Keratinocyte (primary cell): ENCODE measurements at regions not wholly inside any gene's neighbourhood (a gene's known extent, or its start where the extent isn't known, plus 50 kb on each side); places are given as distances from the start of the nearest gene placed in this dataset.

ENCODE experiments used
- DNase-seq: peaks from one replicate; pipeline ENCODE4 v3.0.0-alpha.2; 2011; ENCODE audit warnings: low read depth, missing footprints, low spot score
- FAIRE-seq: peaks from 2 replicates; lab custom pipeline; 2011; peaks lifted over from hg19 to GRCh38; lab: Jason Lieb, UNC
- H2AFZ ChIP-seq: 2 replicates; pipeline ENCODE4 v1.6.0; 2012; ENCODE audit warnings: low read length, control low read depth, inconsistent platforms; ENCODE audit not compliant: control insufficient read depth
- H3K27ac ChIP-seq: 2 replicates; pipeline ENCODE4 v1.5.1; 2011; ENCODE audit warnings: low read length; ENCODE audit not compliant: control insufficient read depth, insufficient read depth
- H3K27me3 ChIP-seq: 3 replicates; pipeline ENCODE4 v1.6.0; 2011; ENCODE audit warnings: low read length; ENCODE audit not compliant: control insufficient read depth, insufficient read depth; ENCODE audit errors: extremely low read depth
- H3K36me3 ChIP-seq, 2 experiments: 2 replicates in 1 of 2; 3 replicates in 1 of 2; pipeline ENCODE4 v1.5.1; 2011; ENCODE audit warnings: low read length in 2 of 2, mild to moderate bottlenecking in 1 of 2; ENCODE audit not compliant: control insufficient read depth in 2 of 2, insufficient read depth in 2 of 2; ENCODE audit errors: extremely low read depth in 1 of 2
- H3K4me1 ChIP-seq: 3 replicates; pipeline ENCODE4 v1.5.1; 2011; ENCODE audit warnings: low read length; ENCODE audit not compliant: control insufficient read depth, insufficient read depth; ENCODE audit errors: extremely low read depth
- H3K4me2 ChIP-seq: 3 replicates; pipeline ENCODE4 v1.6.0; 2011; ENCODE audit warnings: low read depth, low read length; ENCODE audit not compliant: control insufficient read depth, insufficient read depth; ENCODE audit errors: extremely low read depth
- H3K4me3 ChIP-seq, 3 experiments: fragments of 200-600 bp in 1 of 3; sonication (generic) in 1 of 3; 2 replicates in 2 of 3; 3 replicates in 1 of 3; pipeline ENCODE4 v1.5.1; 2011 to 2016; ENCODE audit warnings: low read length in 3 of 3, mild to moderate bottlenecking in 3 of 3, control low read depth in 2 of 3, inconsistent platforms in 1 of 3, low read depth in 1 of 3, mixed read lengths in 1 of 3, mixed run types in 1 of 3, moderate library complexity in 1 of 3; ENCODE audit not compliant: control insufficient read depth in 2 of 3, insufficient read depth in 2 of 3; ENCODE audit errors: extremely low read depth in 1 of 3
- H3K79me2 ChIP-seq: 2 replicates; pipeline ENCODE4 v1.6.0; 2012; ENCODE audit warnings: low read length; ENCODE audit not compliant: control insufficient read depth, insufficient read depth
- H3K9ac ChIP-seq: 3 replicates; pipeline ENCODE4 v1.6.0; 2011; ENCODE audit warnings: low read length; ENCODE audit not compliant: control insufficient read depth, insufficient read depth; ENCODE audit errors: extremely low read depth
- H3K9me1 ChIP-seq: 3 replicates; pipeline ENCODE4 v1.6.0; 2011; ENCODE audit warnings: low read length; ENCODE audit not compliant: control insufficient read depth, insufficient read depth; ENCODE audit errors: extremely low read depth
- H3K9me3 ChIP-seq: 2 replicates; pipeline ENCODE4 v1.5.1; 2012; ENCODE audit warnings: low read depth, low read length; ENCODE audit not compliant: control insufficient read depth
- H4K20me1 ChIP-seq: 3 replicates; pipeline ENCODE4 v1.6.0; 2011; ENCODE audit warnings: low read length; ENCODE audit not compliant: control insufficient read depth, insufficient read depth; ENCODE audit errors: extremely low read depth
- EZH2 ChIP-seq: IDR thresholded peaks from one replicate; pipeline ENCODE4 v1.6.1; 2012; ENCODE audit warnings: inconsistent platforms, mild to moderate bottlenecking, low read length, moderate library complexity
- dilution Hi-C: fragments of 300-500 bp; cut with MboI; formaldehyde crosslinking; loops from one replicate; pipeline ENCODE4 v1.7.0; 2020; ENCODE audit warnings: low sequenced_read_pairs; ENCODE audit not compliant: extremely low pct_ligation_motif_present
- TF ChIP-seq, protein P1 (sequence below), 3 experiments: IDR thresholded peaks in 1 of 3; conservative IDR thresholded peaks in 1 of 3; optimal IDR thresholded peaks in 1 of 3; 2 replicates in 2 of 3; 3 replicates in 1 of 3; pipeline versions ENCODE3 to v1.5.1; 2011; ENCODE audit warnings: low read length in 3 of 3, mild to moderate bottlenecking in 3 of 3, moderate library complexity in 2 of 3, control low read depth in 1 of 3, inconsistent platforms in 1 of 3; ENCODE audit not compliant: insufficient read depth in 2 of 3; ENCODE audit errors: extremely low read depth in 1 of 3

DNA sequence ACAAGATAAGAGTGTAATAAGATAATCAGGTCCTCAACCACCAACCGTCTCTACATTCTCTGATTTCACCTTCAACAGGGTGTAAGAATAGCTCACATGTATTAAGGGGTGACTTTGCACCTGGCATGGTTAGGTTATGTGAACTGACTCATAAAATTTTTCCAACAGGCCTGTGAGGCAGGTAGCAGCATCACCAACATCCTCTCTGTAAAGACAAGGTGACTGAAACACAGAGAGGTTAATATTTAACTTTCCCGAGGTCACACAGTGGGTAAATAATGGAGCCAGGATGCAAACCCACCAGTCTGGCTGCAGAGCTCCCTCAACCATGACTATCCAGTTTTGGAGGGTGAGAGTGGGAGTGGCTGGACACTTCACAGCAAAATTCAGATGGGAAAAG lies 317.2 kb downstream of the C16orf95 start:
- Histone ChIP-seq H4K20me1 (no peaks in the 10 kb centered on the region), H3K4me1 (no peaks in the 10 kb centered on the region), H3K27me3 (no peaks in the 10 kb centered on the region), H3K9me1 (no peaks in the 10 kb centered on the region), H3K4me3 (no peak overlapping the region), H3K79me2 (no peaks in the 10 kb centered on the region), H3K4me2 (no peak overlapping the region), H3K36me3 (no peaks in the 10 kb centered on the region), H3K9ac (no peak overlapping the region), H2AFZ (no peak overlapping the region), H3K27ac (no peak overlapping the region), H3K9me3 (peaks cover 7% of the 10 kb centered on the region)
- FAIRE-seq (no peak), DNase-seq (no peak)
- TF ChIP-seq, protein P1, sequence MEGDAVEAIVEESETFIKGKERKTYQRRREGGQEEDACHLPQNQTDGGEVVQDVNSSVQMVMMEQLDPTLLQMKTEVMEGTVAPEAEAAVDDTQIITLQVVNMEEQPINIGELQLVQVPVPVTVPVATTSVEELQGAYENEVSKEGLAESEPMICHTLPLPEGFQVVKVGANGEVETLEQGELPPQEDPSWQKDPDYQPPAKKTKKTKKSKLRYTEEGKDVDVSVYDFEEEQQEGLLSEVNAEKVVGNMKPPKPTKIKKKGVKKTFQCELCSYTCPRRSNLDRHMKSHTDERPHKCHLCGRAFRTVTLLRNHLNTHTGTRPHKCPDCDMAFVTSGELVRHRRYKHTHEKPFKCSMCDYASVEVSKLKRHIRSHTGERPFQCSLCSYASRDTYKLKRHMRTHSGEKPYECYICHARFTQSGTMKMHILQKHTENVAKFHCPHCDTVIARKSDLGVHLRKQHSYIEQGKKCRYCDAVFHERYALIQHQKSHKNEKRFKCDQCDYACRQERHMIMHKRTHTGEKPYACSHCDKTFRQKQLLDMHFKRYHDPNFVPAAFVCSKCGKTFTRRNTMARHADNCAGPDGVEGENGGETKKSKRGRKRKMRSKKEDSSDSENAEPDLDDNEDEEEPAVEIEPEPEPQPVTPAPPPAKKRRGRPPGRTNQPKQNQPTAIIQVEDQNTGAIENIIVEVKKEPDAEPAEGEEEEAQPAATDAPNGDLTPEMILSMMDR (optimal IDR thresholded peaks at IDR 0.05 in 1 of 3, IDR thresholded peaks at IDR 0.05 in 1 of 3, conservative IDR thresholded peaks at IDR 0.05 in 1 of 3; ENCODE audit: extremely low read depth in 1 of 3, insufficient read depth in 2 of 3, low read length in 3 of 3), result no peak
- TF ChIP-seq EZH2, result no peak
- dilution Hi-C loops, result no loop called here

DNA sequence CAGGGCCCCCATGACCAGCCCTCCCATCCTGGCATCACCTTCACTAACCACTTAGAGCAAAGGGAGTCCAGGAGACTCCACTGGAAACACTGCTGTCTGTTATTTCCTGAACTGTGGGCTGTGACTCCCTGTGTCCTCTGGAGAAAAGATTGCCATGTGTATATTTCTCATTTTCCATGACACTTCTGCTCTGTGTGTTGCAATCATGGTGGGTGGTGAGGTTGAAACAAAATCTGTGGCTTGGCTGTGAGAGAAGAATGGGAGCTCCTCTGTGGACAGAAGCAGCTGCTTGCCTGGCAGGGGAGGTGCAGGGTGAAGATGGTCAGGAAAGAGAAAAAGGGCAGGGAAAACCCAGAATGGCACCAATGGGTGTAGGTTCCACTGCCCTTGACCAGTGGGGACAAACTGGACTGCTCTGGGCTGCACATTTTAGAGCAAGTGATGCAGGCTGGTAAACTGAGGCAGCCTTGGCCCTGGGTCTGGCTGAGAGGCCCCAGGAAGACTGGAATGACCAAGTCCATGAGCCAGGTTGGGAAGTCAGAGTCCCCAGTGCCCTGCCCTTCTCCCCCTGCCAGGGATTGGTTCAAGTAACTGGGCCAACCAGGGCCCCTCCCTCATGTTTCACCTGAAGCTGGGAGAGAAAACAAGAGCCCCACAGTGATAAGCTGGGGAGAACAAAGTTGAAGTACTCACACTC lies 314.3 kb downstream of the C16orf95 start:
- H3K9me1 ChIP-seq, result no peaks in the 10 kb centered on the region
- H3K9me3 ChIP-seq, result peaks cover 7% of the 10 kb centered on the region
- no peaks in the 10 kb centered on the region for H3K27me3 ChIP-seq
- H4K20me1 ChIP-seq, result no peaks in the 10 kb centered on the region
- TF ChIP-seq, protein P1 (optimal IDR thresholded peaks at IDR 0.05 in 1 of 3, IDR thresholded peaks at IDR 0.05 in 1 of 3, conservative IDR thresholded peaks at IDR 0.05 in 1 of 3; ENCODE audit: extremely low read depth in 1 of 3, insufficient read depth in 2 of 3, low read length in 3 of 3), result no peak
- TF ChIP-seq EZH2, result no peak
- H3K27ac ChIP-seq, result no peak overlapping the region
- no peak overlapping the region for H3K4me3 ChIP-seq
- FAIRE-seq (no peak), DNase-seq (no peak)
- H3K4me1 ChIP-seq, result no peaks in the 10 kb centered on the region
- no peak overlapping the region for H2AFZ ChIP-seq
- H3K4me2 ChIP-seq, result no peak overlapping the region
- H3K36me3 ChIP-seq, result no peaks in the 10 kb centered on the region
- no peaks in the 10 kb centered on the region for H3K79me2 ChIP-seq
- H3K9ac ChIP-seq, result no peak overlapping the region
- dilution Hi-C loops, result no loop called here
